ENCODE measurements at regions not wholly inside any gene's neighbourhood (a gene's known extent, or its start where the extent isn't known, plus 50 kb on each side); places are given as distances from the start of the nearest gene placed in this dataset.

GRCh38 chr5:3105581-3105980 lies 354.1 kb upstream of the IRX2 start:
- no peak for TF ChIP-seq CTCF (IDR thresholded peaks at IDR 0.05)
- no peak for TF ChIP-seq POLR2A (IDR thresholded peaks at IDR 0.05)
